Hippocampal formation (tissue), 2 donors: ENCODE measurements at regions not wholly inside any gene's neighbourhood (a gene's known extent, or its start where the extent isn't known, plus 50 kb on each side); places are given as distances from the start of the nearest gene placed in this dataset.
"Not testable (repeated sequence)": the region's sequence is repeated elsewhere in the genome, so short reads cannot be mapped to it uniquely, and the experiment has no call there.

ENCODE experiments used
- DNase-seq, 2 donors: peaks; one replicate each; lab custom pipeline; 2025; lab: John Stamatoyannopoulos, UW

GRCh38 chr21:28132713-28133112, 860.0 kb downstream of the LTN1 start:
- no peak for DNase-seq

DNA sequence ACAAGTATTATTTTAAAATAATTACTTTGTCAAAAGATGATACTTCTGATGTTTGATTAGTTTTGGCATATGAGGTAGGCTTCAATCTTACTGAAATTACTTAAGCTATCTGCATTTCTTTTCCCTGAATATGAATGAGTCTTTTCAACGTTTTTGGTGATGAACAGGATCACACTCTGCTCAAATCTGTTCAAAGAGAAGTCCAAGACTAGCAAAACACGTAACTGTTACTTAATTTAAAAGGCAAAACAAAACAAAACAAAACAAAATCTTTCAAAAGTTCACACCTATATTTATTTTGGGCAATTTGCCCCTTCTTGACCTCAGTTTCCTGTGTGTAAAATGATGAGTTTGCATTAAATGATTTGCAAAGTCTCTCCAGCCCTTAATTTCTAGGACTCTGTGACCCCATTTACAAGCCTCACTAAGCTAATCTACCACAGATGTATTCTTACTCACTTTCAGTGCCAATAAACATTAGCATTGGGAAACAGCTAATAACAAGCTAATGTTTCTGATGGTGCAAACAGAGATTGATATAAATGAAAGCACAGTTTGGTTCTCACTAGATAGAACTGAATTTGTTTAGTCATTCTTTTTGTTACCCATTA, 865.4 kb downstream of the LTN1 start:
- no peak for DNase-seq

- no peak for DNase-seq
Measured at GRCh38 chr21:28126521-28127174, 866.0 kb downstream of the LTN1 start.

DNA sequence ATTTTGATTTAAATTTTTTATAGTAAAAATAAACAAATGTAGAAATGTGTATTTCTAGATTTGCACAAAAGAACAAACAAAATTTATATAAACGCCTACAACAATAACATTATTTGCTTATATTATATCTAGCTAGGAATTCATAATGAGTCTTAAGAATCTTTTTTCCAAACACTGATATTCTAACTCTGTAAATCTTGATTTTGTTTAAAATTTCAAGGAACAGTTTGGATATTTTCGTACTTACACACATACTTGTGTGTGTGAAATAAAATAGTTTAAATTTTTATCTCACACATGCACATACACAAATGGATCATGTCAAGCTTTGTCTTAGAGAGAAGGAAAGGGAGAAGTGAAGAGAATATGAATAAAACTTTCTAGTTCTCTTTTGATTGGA, 868.1 kb downstream of the LTN1 start:
- DNase-seq, result no peak

GRCh38 chr21:28118570-28118969, 874.1 kb downstream of the LTN1 start:
- no peak for DNase-seq

- DNase-seq, result not testable (repeated sequence)
Measured at GRCh38 chr21:28114986-28115385, 877.7 kb downstream of the LTN1 start.

DNA sequence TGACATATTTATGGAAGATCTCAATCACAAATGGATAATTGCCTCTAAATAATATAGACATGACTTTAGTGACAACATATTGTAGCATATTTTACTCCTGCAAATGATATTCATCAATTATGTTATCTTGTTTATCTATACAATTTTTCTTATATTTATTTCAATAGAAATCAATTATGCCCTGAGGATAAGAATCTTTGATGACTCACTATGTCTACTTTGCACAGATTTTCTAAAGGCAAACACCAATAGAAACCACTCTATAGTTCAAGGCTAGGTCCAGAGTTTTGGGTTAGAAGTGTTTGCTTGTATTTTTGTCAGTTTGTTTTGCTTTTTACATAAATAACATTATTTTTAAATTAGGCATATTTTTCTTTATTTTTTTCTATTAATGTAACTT, 879.0 kb downstream of the LTN1 start:
- no peak for DNase-seq

DNA sequence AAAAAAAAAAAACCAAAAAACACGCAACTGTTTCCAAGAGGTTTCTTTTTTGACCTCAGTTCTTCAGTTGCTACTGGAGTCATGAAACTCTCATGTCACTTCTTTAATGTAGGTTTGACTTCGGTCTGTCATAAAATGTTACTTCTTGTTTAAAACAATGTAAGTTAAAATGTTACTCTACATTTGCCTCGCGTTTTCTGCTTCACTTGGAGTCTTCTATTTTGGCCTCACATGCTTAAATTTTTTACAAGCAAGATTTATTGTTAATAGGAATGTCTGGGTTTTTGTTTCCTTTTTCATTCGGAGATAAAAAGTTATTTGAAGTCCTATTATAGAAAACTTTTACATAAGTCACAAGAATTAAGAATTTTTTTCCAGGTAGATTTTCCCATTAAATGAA, 880.2 kb downstream of the LTN1 start:
- no peak for DNase-seq

DNA sequence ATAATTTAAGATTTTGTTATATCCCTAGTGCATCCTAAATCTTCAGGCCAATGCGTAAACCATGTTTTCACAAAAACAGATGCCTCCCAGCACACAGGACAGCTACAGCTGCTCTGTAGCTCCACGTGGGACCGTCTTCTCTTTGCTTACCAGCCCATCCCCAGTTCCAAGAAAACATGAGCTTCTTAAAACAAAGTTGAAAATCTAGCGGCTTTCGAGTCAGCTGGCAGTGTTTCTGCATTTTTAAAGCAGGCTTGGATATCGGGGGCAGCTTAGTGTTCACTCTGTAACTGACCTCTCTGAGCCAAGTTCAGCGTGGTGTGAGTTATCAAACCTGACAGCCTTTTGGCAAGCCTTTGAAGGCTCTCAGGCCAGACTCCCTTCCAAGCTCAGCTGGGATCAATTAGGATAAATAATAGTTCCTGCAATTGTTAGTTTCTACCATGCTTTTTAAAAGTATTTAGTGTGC, 881.5 kb downstream of the LTN1 start:
- no peak for DNase-seq

DNA sequence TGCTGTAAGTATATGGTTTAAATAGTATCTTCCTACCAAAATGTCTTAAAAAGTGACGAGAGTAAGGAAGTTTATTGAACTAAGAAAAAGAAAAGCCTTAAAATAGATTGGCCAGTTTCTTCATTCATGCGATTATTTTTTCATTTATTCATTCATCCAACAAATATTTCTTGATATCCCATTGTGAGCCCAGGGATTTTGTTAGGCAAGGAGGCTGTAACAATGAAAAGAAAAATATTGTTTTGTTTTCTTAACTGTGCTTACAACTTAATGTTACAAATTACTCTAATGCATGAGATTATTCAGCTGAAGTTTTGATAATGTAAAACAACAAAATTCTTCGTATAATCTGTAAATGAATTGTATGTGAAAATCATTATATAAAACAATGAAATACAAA, 882.0 kb downstream of the LTN1 start:
- DNase-seq, result no peak

GRCh38 chr21:28110074-28110473, 882.6 kb downstream of the LTN1 start:
- no peak for DNase-seq

GRCh38 chr21:28106370-28106890, 886.2 kb downstream of the LTN1 start:
- no peak for DNase-seq

DNA sequence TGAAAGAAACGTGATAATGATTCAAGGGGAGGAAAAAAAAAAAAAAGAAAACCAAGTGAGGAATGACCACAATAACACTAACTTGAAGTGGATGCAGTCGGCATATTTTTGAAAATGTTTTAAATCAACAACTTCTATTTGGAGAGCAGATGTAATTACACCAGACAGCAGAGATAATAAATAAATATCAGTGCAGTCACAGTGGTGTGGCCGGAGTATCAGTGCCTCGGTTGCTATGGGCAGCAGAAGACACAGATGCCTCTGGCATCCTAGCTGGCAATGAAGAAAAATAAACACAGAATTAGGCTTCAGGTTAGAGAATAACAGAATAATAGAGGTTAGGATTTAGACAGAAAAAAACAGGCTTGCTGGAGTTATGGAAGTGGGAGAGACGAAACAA, 888.3 kb downstream of the LTN1 start:
- no peak for DNase-seq

GRCh38 chr21:28100366-28100765, 892.3 kb downstream of the LTN1 start:
- DNase-seq, result no peak

GRCh38 chr21:28099001-28099705, 893.5 kb downstream of the LTN1 start:
- DNase-seq, result no peak

GRCh38 chr21:28091466-28091865, 901.2 kb downstream of the LTN1 start:
- no peak for DNase-seq

- no peak for DNase-seq
Measured at GRCh38 chr21:28090546-28090945, 902.1 kb downstream of the LTN1 start.

- DNase-seq, result no peak
Measured at GRCh38 chr21:28089599-28090441, 902.9 kb downstream of the LTN1 start.

DNA sequence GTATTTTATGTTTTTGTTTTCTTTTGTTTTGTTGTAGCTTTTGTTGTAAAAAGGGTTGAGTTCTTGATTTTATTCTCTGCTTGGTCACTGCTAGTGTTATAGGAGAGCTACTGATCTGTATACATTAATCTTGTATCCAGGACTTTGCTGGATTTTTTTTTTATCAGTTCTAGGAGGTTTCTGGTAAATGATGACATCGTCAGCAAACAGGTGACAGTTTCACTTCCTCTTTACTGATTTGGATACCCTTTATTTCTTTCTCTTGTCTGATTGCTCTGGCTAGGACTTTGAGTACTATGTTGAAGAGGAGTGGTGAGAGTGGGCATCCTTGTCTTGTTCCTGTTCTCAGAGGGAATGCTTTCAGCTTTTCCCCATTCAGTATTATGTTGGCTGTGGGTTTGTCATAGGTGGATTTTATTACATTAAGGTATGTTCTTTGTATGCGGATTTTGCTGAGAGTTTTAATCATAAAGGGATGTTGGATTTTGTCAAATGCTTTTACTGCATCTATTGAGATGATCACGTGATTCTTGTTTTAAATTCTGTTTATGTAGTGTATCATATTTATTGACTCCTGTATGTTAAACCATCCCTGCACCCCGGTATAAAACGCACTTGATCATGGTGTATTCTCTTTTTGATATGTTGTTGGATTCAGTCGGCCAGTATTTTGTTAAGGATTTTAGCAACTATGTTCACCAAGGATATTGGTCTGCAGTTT, 905.7 kb downstream of the LTN1 start:
- DNase-seq, result no peak

GRCh38 chr21:28084951-28085350, 907.7 kb downstream of the LTN1 start:
- DNase-seq, result no peak

DNA sequence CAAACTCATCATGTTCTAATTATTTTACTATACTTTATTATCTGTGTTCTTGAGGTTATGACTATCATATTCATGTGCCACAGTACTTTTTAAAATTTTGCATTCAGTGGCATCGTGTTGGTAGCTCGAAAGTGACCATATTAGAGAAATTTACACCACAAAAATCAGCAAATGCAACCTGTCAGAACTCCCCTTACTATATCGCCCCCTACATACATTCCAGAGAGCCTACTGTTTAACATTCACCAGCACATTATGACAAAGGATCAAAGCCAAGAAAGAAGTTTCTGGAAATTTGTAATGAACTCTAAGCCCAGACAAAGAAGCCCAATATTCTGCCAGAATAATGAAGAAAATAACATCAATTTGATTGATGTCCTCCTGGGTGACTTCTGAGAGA, 909.3 kb downstream of the LTN1 start:
- DNase-seq, result no peak
